ENCODE measurements at regions not wholly inside any gene's neighbourhood (a gene's known extent, or its start where the extent isn't known, plus 50 kb on each side); places are given as distances from the start of the nearest gene placed in this dataset.

GRCh38 chr6:82619573-82619972 is 256.0 kb downstream of the TPBG start:
- TF ChIP-seq CTCF (IDR thresholded peaks at IDR 0.05) (no peak), POLR2A (IDR thresholded peaks at IDR 0.05) (no peak)
